Calu3 (cell line): ENCODE measurements at regions not wholly inside any gene's neighbourhood (a gene's known extent, or its start where the extent isn't known, plus 50 kb on each side); places are given as distances from the start of the nearest gene placed in this dataset.
"Not testable (repeated sequence)": the region's sequence is repeated elsewhere in the genome, so short reads cannot be mapped to it uniquely, and the experiment has no call there.

Source experiments
- BruUV-seq: library from RNA; stranded (reverse); fragments of 400-500 nt; replicated peaks from 2 replicates; lab custom pipeline; 2021; lab: Mats Ljungman, UMichigan
- CTCF ChIA-PET: fragments of 300-600 bp; sonication (Branson Sonifier 250); formaldehyde crosslinking; loops from one replicate; lab custom pipeline; 2022; ENCODE audit warnings: antibody characterized with exemption; lab: Charles Lee
- DNase-seq: peaks from one replicate; pipeline ENCODE4 v3.0.0; 2022
- H3K27ac Mint-ChIP-seq: one replicate; pipeline ENCODE4 v1.8.0; 2022; ENCODE audit warnings: mixed read lengths; ENCODE audit not compliant: unreplicated experiment
- H3K27me3 Mint-ChIP-seq: one replicate; pipeline ENCODE4 v1.8.0; 2022; ENCODE audit warnings: mixed read lengths; ENCODE audit not compliant: unreplicated experiment
- H3K36me3 Mint-ChIP-seq: one replicate; pipeline ENCODE4 v1.8.0; 2022; ENCODE audit warnings: mild to moderate bottlenecking, moderate library complexity, mixed read lengths; ENCODE audit not compliant: insufficient read depth, unreplicated experiment
- H3K4me1 Mint-ChIP-seq: one replicate; pipeline ENCODE4 v1.8.0; 2022; ENCODE audit warnings: mild to moderate bottlenecking, low read depth, mixed read lengths; ENCODE audit not compliant: unreplicated experiment
- H3K4me3 Mint-ChIP-seq: one replicate; pipeline ENCODE4 v1.8.0; 2022; ENCODE audit warnings: mild to moderate bottlenecking, low read depth, moderate library complexity, mixed read lengths; ENCODE audit not compliant: unreplicated experiment
- H3K9me3 Mint-ChIP-seq: one replicate; pipeline ENCODE4 v1.8.0; 2022; ENCODE audit warnings: low read depth, mixed read lengths; ENCODE audit not compliant: unreplicated experiment
- intact Hi-C: fragments of 100-400 bp; cut with micrococcal nuclease; formaldehyde crosslinking; loops from one replicate; pipeline ENCODE4 v1.10.0; 2022; ENCODE audit not compliant: unreplicated experiment
- TF ChIP-seq, protein P1 (sequence below): fragments of 200-600 bp; IDR thresholded peaks from one replicate; pipeline ENCODE4 v1.8.0; 2022; ENCODE audit warnings: antibody characterized with exemption; ENCODE audit not compliant: unreplicated experiment

DNA sequence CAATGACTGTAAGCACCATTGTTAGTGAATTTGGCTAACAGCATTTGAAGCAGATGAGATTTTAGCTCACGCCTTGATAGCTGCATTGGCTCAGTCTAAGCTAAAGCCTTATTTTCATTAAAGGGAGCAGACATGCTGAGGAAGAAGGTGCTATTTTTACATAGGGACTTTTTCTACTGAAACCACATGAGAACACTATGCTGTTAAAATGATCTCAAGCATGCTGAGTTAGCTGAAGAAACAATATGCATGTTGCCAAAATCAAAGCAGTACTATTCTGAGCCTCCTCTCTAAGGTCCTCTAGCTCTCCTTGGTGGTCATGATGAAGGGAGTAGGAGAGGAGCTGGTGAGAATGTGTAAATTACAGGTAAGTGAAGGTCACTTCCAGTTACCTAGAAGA lies 134.4 kb upstream of the JADE1 start:
- Mint-ChIP-seq H3K27me3 (no peaks in the 10 kb centered on the region), H3K4me1 (no peaks in the 10 kb centered on the region), H3K9me3 (no peaks in the 10 kb centered on the region), H3K27ac (no peak overlapping the region), H3K4me3 (no peak overlapping the region), H3K36me3 (no peaks in the 10 kb centered on the region)
- no TSS peak for BruUV-seq
- TF ChIP-seq, protein P1, sequence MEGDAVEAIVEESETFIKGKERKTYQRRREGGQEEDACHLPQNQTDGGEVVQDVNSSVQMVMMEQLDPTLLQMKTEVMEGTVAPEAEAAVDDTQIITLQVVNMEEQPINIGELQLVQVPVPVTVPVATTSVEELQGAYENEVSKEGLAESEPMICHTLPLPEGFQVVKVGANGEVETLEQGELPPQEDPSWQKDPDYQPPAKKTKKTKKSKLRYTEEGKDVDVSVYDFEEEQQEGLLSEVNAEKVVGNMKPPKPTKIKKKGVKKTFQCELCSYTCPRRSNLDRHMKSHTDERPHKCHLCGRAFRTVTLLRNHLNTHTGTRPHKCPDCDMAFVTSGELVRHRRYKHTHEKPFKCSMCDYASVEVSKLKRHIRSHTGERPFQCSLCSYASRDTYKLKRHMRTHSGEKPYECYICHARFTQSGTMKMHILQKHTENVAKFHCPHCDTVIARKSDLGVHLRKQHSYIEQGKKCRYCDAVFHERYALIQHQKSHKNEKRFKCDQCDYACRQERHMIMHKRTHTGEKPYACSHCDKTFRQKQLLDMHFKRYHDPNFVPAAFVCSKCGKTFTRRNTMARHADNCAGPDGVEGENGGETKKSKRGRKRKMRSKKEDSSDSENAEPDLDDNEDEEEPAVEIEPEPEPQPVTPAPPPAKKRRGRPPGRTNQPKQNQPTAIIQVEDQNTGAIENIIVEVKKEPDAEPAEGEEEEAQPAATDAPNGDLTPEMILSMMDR: no peak
- intact Hi-C loops: no loop called here
- CTCF ChIA-PET: no interaction called here
- DNase-seq: no peak

DNA sequence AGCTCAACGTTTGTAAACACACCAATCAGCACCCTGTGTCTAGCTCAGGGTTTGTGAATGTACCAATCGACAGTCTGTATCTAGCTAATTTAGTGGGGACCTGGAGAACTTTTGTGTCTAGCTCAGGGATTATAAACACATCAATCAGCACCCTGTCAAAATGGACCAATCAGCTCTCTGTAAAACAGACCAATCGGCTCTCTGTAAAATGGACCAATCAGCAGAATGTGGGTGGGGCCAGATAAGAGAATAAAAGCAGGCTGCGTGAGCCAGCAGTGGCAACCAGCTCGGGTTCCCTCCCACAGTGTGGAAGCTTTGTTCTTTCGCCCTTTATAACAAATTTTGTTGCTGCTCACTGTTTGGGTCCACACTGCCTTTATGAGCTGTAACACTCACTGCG lies 136.3 kb upstream of the JADE1 start:
- DNase-seq, intact Hi-C loops, H3K36me3 Mint-ChIP-seq: not testable (repeated sequence)

DNA sequence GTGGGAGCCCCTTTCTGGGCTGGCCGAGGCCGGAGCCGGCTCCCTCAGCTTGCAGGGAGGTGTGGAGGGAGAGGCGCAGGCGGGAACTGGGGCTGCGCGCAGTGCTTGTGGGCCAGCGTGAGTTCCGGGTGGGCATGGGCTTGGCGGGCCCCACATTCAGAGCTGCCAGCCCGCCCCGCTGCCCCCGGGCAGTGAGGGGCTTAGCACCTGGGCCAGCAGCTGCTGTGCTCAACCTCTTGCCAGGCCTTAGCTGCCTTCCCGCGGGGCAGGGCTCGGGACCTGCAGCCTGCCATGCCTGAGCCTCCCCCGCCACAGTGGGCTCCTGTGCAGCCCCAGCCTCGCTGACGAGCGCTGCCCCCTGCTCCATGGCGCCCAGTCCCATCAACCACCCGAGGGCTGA lies 136.9 kb upstream of the JADE1 start:
- H3K4me3 Mint-ChIP-seq, DNase-seq, CTCF ChIA-PET, H3K27ac Mint-ChIP-seq, H3K9me3 Mint-ChIP-seq, H3K27me3 Mint-ChIP-seq, intact Hi-C loops, BruUV-seq, H3K4me1 Mint-ChIP-seq, H3K36me3 Mint-ChIP-seq: not testable (repeated sequence)

More for the DNA sequence above, 136.3 kb upstream of the JADE1 start:
- H3K27ac Mint-ChIP-seq, CTCF ChIA-PET, H3K9me3 Mint-ChIP-seq, BruUV-seq, H3K4me1 Mint-ChIP-seq, H3K4me3 Mint-ChIP-seq, H3K27me3 Mint-ChIP-seq: not testable (repeated sequence)

DNA sequence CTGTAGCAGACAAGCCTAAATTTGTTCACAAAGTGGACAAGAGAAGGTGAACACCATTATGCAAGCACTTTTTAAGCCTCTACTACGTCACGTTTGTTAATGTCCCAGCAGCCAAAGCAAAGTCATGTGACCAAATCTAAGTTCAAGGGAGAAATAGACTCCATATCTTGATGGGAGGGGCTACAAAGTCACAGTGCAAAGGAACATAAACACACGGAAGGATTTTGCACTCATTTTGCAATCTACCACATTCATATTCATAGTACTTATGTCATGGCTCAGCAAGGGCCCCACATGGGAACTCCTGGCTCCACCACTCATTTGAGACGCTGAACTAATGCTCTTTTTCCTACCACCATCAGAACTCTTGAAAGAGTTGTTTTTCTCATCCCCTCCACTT lies 139.0 kb upstream of the JADE1 start:
- no peak for DNase-seq
- no peak overlapping the region for H3K27ac Mint-ChIP-seq
- intact Hi-C loops: no loop called here
- TF ChIP-seq, protein P1: no peak
- no peak overlapping the region for H3K4me3 Mint-ChIP-seq
- H3K36me3 Mint-ChIP-seq: no peaks in the 10 kb centered on the region
- no TSS peak for BruUV-seq
- H3K9me3 Mint-ChIP-seq: no peaks in the 10 kb centered on the region
- no peaks in the 10 kb centered on the region for H3K4me1 Mint-ChIP-seq
- CTCF ChIA-PET: no interaction called here
- no peaks in the 10 kb centered on the region for H3K27me3 Mint-ChIP-seq

DNA sequence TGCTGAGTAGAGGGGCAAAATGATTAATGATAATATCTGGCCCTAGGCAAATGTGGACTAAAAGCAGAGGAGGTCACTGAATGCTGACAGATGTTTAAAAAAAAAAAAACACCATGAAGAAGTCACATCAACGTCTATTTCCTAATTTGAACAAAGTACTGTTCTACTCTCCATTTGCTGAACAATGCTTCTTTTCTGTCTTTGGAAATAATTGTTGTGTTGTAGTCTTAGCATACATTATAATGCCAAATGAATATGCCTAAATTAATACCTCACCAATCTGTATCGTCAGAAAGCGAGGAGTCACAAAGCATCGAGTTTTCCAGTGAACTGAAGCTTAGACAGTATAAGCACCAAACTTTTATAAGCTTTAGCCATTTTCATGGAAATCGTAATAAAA lies 140.9 kb upstream of the JADE1 start:
- Mint-ChIP-seq H3K9me3 (no peaks in the 10 kb centered on the region), H3K4me1 (no peaks in the 10 kb centered on the region), H3K27ac (no peak overlapping the region), H3K4me3 (no peak overlapping the region), H3K27me3 (no peaks in the 10 kb centered on the region), H3K36me3 (no peaks in the 10 kb centered on the region)
- no TSS peak for BruUV-seq
- TF ChIP-seq, protein P1: no peak
- CTCF ChIA-PET: no interaction called here
- DNase-seq: no peak
- intact Hi-C loops: no loop called here
